Mesothelial cell of epicardium (in vitro differentiated cells): ENCODE measurements at regions not wholly inside any gene's neighbourhood (a gene's known extent, or its start where the extent isn't known, plus 50 kb on each side); places are given as distances from the start of the nearest gene placed in this dataset.

Experiments used
- DNase-seq, 2 experiments: peaks; one replicate each; pipeline ENCODE4 v3.0.0; 2021; ENCODE audit warnings: low spot score in 2 of 2; ENCODE audit not compliant: unreplicated experiment in 2 of 2
- H3K27ac Mint-ChIP-seq: 2 replicates; pipeline ENCODE4 v1.8.0; 2021; ENCODE audit warnings: mixed read lengths
- H3K27me3 Mint-ChIP-seq: 2 replicates; pipeline ENCODE4 v1.8.0; 2021; ENCODE audit warnings: low read depth, mixed read lengths
- H3K36me3 Mint-ChIP-seq: 2 replicates; pipeline ENCODE4 v1.8.0; 2021; ENCODE audit warnings: mixed read lengths
- H3K4me1 Mint-ChIP-seq: 2 replicates; pipeline ENCODE4 v1.8.0; 2021; ENCODE audit warnings: mixed read lengths
- H3K4me3 Mint-ChIP-seq: 2 replicates; pipeline ENCODE4 v1.8.0; 2021; ENCODE audit warnings: mild to moderate bottlenecking, moderate library complexity, mixed read lengths
- H3K9me3 Mint-ChIP-seq: 2 replicates; pipeline ENCODE4 v1.8.0; 2021; ENCODE audit warnings: mixed read lengths
- TF ChIP-seq, protein P1 (sequence below): fragments of 200-600 bp; sonication (generic); IDR thresholded peaks from one replicate; pipeline ENCODE4 v1.5.0; 2021; ENCODE audit warnings: antibody characterized with exemption; ENCODE audit not compliant: unreplicated experiment

DNA sequence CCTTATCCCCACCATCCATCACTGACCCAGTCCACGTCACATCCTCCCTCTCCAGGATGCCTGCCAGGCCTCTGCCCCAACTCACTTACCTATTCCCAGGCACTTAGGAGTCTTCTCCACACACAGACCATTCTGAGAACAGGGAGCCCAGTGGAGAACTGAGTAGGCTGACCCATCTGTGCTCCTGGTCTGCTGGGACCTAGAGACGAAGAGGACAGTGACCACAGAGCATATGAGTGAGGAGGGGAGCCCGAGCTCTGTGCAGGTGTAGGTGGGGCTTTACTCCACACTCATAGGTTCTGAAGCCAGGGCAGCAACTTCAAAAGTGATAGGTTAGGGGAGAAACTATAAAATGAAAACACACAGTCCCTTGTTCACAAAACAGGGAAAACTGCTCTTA is 130.0 kb downstream of the NDUFA10 start:
- Mint-ChIP-seq H3K27me3 (peaks cover 48% of the 10 kb centered on the region), H3K27ac (no peak overlapping the region), H3K36me3 (no peaks in the 10 kb centered on the region), H3K4me3 (no peak overlapping the region), H3K9me3 (no peaks in the 10 kb centered on the region), H3K4me1 (no peaks in the 10 kb centered on the region)
- TF ChIP-seq, protein P1, sequence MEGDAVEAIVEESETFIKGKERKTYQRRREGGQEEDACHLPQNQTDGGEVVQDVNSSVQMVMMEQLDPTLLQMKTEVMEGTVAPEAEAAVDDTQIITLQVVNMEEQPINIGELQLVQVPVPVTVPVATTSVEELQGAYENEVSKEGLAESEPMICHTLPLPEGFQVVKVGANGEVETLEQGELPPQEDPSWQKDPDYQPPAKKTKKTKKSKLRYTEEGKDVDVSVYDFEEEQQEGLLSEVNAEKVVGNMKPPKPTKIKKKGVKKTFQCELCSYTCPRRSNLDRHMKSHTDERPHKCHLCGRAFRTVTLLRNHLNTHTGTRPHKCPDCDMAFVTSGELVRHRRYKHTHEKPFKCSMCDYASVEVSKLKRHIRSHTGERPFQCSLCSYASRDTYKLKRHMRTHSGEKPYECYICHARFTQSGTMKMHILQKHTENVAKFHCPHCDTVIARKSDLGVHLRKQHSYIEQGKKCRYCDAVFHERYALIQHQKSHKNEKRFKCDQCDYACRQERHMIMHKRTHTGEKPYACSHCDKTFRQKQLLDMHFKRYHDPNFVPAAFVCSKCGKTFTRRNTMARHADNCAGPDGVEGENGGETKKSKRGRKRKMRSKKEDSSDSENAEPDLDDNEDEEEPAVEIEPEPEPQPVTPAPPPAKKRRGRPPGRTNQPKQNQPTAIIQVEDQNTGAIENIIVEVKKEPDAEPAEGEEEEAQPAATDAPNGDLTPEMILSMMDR: no peak
- DNase-seq: no peak

DNA sequence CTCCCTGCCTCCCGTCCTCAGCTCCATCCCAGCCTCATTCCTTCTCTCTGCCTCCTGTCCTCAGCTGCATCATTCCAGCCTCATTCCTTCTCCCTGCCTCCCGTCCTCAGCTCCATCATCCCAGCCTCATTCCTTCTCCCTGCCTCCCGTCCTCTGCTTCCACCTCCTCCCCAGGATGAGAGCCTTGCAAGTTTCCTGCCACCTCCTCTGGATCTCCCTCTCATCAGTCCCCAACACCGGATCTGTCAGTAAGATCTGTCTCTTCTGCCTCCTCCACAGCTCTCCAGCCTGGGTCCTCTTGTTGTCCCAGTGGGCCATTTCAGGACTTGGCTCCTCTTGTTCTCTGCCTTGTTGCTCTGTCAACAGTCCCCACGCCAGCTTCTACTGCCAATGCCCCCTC is 130.9 kb downstream of the NDUFA10 start:
- Mint-ChIP-seq H3K27ac (no peak overlapping the region), H3K36me3 (no peaks in the 10 kb centered on the region), H3K27me3 (peaks cover 56% of the 10 kb centered on the region), H3K4me1 (no peaks in the 10 kb centered on the region), H3K4me3 (no peak overlapping the region), H3K9me3 (no peaks in the 10 kb centered on the region)
- DNase-seq: peak in 1 of 2 experiments; percentile 30
- TF ChIP-seq, protein P1: no peak

DNA sequence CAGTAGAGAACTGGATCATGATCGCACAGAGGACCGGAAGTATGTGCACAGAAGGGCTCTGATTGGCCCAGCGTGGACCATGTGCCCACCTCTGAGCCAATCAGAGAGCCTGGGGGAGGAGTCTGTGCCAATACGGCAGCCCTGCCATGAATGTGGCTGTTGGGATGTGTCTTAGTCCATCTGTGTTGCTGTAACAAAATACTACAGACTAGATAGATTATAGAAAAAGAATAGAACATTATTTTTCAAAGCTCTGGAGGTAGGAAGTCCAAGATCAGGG is 132.0 kb downstream of the NDUFA10 start:
- Mint-ChIP-seq H3K4me1 (no peaks in the 10 kb centered on the region), H3K36me3 (no peaks in the 10 kb centered on the region), H3K4me3 (no peak overlapping the region), H3K9me3 (no peaks in the 10 kb centered on the region), H3K27me3 (peaks cover 53% of the 10 kb centered on the region), H3K27ac (no peak overlapping the region)
- peak in 1 of 2 experiments; percentile 22 for DNase-seq
- TF ChIP-seq, protein P1: no peak

DNA sequence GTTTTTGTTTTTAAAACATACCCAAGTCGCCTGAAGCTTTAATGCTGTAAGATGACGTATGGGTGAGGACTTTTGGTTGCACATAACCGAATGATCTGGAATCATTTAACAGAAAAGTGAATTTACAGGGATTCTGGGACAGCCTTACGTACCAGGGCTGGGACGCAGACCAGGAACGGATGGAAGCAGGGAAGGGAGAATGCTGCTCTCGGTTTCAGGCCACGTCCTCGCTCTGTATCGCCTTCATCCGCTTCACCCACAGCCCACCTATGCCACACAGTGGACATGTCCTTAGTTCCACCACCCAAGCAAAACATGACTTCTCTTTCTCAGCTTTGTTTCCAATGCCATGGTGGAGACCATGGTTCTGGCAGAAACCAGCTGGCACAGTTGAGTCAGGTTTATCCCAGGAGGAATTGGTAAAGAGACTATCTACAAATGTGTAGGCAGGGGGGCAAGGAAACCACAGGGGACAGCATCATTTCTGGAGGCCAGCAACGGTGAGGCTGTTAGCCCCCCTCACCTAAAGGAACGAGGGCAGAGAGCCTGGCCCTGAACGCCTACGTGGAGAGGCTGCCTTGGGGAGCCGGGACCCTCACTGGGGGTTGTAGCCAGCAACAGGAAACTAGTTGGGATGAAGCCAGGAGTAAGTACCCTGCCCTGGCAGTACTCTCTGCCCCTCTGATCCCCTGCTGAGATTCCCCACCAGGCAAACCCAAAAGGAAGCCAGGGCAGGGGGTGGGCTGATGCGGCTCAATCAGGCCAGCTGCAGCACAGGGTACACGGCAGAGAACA is 132.5 kb downstream of the NDUFA10 start:
- peak in 1 of 2 experiments; percentile 24 for DNase-seq
- Mint-ChIP-seq H3K36me3 (no peaks in the 10 kb centered on the region), H3K9me3 (peaks cover 2% of the 10 kb centered on the region), H3K27ac (no peak overlapping the region), H3K4me3 (no peak overlapping the region), H3K4me1 (no peaks in the 10 kb centered on the region), H3K27me3 (peaks cover 53% of the 10 kb centered on the region)
- TF ChIP-seq, protein P1: no peak

DNA sequence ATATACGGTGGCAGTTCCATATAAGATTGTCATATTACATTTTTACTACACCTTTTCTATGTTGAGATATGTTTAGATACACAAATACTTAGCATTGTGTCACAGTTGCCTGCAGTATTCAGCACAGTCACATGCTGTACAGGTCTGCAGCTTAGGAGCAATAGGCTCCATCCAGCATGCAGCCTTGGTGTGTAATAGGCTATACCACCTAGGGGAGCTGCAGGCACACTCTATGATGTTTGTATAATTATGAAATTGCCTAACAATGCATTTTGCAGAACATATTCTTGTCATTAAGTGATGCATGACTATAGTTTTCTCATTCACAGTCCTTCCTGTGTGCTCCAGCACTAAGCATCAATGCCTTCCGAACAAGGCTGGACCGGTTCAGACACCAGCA is 133.4 kb downstream of the NDUFA10 start:
- Mint-ChIP-seq H3K4me1 (no peaks in the 10 kb centered on the region), H3K36me3 (no peaks in the 10 kb centered on the region), H3K9me3 (peaks cover 11% of the 10 kb centered on the region), H3K4me3 (no peak overlapping the region), H3K27me3 (peaks cover 53% of the 10 kb centered on the region), H3K27ac (no peak overlapping the region)
- TF ChIP-seq, protein P1: no peak
- DNase-seq: no peak
